ENCODE measurements at regions not wholly inside any gene's neighbourhood (a gene's known extent, or its start where the extent isn't known, plus 50 kb on each side); places are given as distances from the start of the nearest gene placed in this dataset.

GRCh38 chr4:185992585-185992984 lies 76.4 kb upstream of the TLR3 start:
- no peaks in the 10 kb centered on the region for H3K36me3 ChIP-seq
- no peak for DNase-seq (ENCODE audit: low spot score in 2 of 2)
- intact Hi-C loops (cut with DNase I; ENCODE audit: low total_unique reads): no loop called here
- H3K4me1 ChIP-seq: no peaks in the 10 kb centered on the region
- no peak overlapping the region for H3K4me3 ChIP-seq
- H3K27me3 ChIP-seq: no peaks in the 10 kb centered on the region
- TF ChIP-seq POLR2AphosphoS5 (IDR thresholded peaks at IDR 0.05) (no peak), POLR2A (IDR thresholded peaks at IDR 0.05) (no peak)
- TF ChIP-seq, protein P1, sequence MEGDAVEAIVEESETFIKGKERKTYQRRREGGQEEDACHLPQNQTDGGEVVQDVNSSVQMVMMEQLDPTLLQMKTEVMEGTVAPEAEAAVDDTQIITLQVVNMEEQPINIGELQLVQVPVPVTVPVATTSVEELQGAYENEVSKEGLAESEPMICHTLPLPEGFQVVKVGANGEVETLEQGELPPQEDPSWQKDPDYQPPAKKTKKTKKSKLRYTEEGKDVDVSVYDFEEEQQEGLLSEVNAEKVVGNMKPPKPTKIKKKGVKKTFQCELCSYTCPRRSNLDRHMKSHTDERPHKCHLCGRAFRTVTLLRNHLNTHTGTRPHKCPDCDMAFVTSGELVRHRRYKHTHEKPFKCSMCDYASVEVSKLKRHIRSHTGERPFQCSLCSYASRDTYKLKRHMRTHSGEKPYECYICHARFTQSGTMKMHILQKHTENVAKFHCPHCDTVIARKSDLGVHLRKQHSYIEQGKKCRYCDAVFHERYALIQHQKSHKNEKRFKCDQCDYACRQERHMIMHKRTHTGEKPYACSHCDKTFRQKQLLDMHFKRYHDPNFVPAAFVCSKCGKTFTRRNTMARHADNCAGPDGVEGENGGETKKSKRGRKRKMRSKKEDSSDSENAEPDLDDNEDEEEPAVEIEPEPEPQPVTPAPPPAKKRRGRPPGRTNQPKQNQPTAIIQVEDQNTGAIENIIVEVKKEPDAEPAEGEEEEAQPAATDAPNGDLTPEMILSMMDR (IDR thresholded peaks at IDR 0.05): no peak
- no peak overlapping the region for H3K27ac ChIP-seq
- H3K9me3 ChIP-seq: no peaks in the 10 kb centered on the region

DNA sequence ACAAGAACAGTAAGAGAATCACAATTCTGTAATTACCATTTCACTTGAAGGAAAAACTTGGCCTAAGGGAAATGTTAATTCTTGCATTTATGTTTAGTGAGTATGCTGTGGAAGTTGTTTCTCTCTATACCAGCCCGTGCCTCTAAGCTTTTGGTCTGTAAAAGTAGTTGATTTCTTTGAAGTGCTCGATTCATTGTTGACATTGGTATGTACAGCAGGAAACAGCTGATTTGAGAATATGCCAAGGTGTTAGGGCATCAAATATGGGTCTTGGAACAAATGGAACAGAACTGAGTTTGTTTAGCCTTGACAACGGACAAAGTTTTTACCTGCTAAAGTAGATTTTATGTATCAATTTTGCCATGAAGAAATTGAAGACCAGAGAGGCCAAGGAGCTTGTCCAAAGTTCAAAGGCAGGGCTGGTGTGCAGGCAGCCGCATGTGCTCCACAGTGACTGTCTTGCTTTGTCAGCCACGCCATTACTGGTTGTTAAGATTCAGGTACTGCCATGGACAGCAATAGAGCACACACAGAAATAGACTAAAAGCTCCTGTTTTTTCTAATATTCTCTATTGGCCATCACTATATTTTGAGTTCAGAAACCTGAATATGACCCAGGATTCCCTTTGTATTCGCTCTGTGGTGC lies 75.5 kb upstream of the TLR3 start:
- TF ChIP-seq, protein P1 (IDR thresholded peaks at IDR 0.05): no peak
- TF ChIP-seq POLR2AphosphoS5 (IDR thresholded peaks at IDR 0.05): no peak
- TF ChIP-seq POLR2A (IDR thresholded peaks at IDR 0.05): no peak
- DNase-seq (ENCODE audit: low spot score in 2 of 2): no peak
- intact Hi-C loops (cut with DNase I; ENCODE audit: low total_unique reads): no loop called here
- Histone ChIP-seq H3K36me3 (no peaks in the 10 kb centered on the region), H3K27ac (no peak overlapping the region), H3K27me3 (no peaks in the 10 kb centered on the region), H3K4me1 (no peaks in the 10 kb centered on the region), H3K9me3 (no peaks in the 10 kb centered on the region), H3K4me3 (no peak overlapping the region)

- intact Hi-C loops (cut with DNase I; ENCODE audit: low total_unique reads): no loop called here
- Histone ChIP-seq H3K27ac (no peak overlapping the region), H3K9me3 (no peaks in the 10 kb centered on the region), H3K27me3 (no peaks in the 10 kb centered on the region), H3K4me3 (no peak overlapping the region), H3K4me1 (no peaks in the 10 kb centered on the region), H3K36me3 (no peaks in the 10 kb centered on the region)
- TF ChIP-seq, protein P1 (IDR thresholded peaks at IDR 0.05): no peak
- TF ChIP-seq POLR2A (IDR thresholded peaks at IDR 0.05) (no peak), POLR2AphosphoS5 (IDR thresholded peaks at IDR 0.05) (no peak)
- no peak for DNase-seq (ENCODE audit: low spot score in 2 of 2)
Measured at GRCh38 chr4:185994750-185995149, 74.2 kb upstream of the TLR3 start.

GRCh38 chr4:185995665-185996064 lies 73.3 kb upstream of the TLR3 start:
- TF ChIP-seq, protein P1 (IDR thresholded peaks at IDR 0.05): no peak
- no peak for TF ChIP-seq POLR2A (IDR thresholded peaks at IDR 0.05)
- no peak overlapping the region for H3K4me3 ChIP-seq
- no peak overlapping the region for H3K27ac ChIP-seq
- intact Hi-C loops (cut with DNase I; ENCODE audit: low total_unique reads): no loop called here
- H3K36me3 ChIP-seq: no peaks in the 10 kb centered on the region
- no peak for DNase-seq (ENCODE audit: low spot score in 2 of 2)
- no peaks in the 10 kb centered on the region for H3K27me3 ChIP-seq
- no peaks in the 10 kb centered on the region for H3K9me3 ChIP-seq
- H3K4me1 ChIP-seq: no peaks in the 10 kb centered on the region

GRCh38 chr4:185997296-185997695 lies 71.7 kb upstream of the TLR3 start:
- Histone ChIP-seq H3K36me3 (no peaks in the 10 kb centered on the region), H3K27ac (no peak overlapping the region), H3K4me1 (no peaks in the 10 kb centered on the region), H3K4me3 (no peak overlapping the region), H3K9me3 (no peaks in the 10 kb centered on the region), H3K27me3 (no peaks in the 10 kb centered on the region)
- TF ChIP-seq, protein P1 (IDR thresholded peaks at IDR 0.05): no peak
- no peak for TF ChIP-seq POLR2A (IDR thresholded peaks at IDR 0.05)
- no peak for TF ChIP-seq POLR2AphosphoS5 (IDR thresholded peaks at IDR 0.05)
- intact Hi-C loops (cut with DNase I; ENCODE audit: low total_unique reads): no loop called here
- no peak for DNase-seq (ENCODE audit: low spot score in 2 of 2)

Measured in breast epithelium (tissue), 4 donors.